Stimulated activated CD4-positive, alpha-beta T cell treated with anti-CD3 and anti-CD28 coated beads, Interleukin-4, amount 100 ng/mL, for 48 hours (primary cell): ENCODE measurements at regions not wholly inside any gene's neighbourhood (a gene's known extent, or its start where the extent isn't known, plus 50 kb on each side); places are given as distances from the start of the nearest gene placed in this dataset.

Experiments
- DNase-seq, 2 donors: peaks; one replicate each; pipeline ENCODE4 v3.0.0-alpha.2; 2020; ENCODE audit warnings: low read depth in 2 of 2

DNA sequence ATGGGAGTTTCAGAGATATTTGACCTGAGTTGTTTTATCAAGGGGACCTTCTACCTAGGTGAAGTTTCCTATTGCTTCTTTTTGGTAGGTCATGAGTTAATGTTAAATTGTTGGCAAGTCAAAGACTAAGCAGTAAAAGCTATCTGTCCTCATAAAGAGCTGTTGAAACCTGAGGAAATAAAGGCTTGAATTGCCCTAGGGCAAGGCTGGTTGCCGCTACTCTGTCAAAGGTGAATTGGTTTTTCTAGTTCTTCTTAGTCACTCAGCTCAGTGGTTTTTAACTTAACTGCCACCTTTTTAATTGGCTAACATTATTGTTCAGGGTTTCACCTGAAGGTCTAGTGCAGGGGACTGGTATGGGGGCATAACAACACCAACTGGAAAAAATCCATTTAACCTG lies 441.6 kb upstream of the FBXO33 start:
- DNase-seq: no peak

DNA sequence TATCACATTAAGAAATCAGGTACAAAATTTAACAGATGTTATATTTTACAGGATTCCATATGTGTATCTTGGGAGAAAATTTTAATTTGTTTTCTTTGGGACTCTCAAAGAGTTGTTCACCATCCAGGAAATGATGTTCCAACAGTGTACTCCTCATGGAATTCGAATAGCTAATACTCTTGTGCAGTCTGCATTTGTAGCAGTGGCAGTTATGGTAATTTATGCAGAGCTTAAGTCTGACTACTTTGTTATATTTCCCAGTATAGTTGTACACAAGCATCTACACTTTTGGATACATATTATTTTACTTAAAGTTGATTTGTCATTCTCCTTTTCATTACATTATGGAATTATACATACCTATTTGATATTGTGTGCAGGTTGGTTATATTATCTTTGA lies 436.7 kb upstream of the FBXO33 start:
- DNase-seq: no peak

DNA sequence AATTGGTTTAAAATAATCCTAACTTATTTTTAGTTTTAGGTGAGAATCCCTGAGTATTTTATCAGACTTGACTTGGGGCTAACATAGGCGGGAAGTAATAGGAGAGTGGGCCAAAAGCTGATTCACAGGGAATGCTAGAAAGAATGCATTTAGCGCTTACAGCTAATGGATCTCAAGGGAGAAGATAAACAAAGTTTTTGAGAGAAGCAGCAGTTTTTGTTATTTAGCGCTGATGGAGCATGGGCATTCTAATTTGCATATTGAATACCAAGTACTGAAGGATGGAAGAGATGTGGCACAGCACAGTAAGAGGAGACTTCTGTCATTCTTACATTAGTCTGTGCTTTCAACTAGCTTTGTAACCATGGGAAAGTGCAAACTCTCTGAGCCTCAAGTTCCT lies 436.0 kb upstream of the FBXO33 start:
- no peak for DNase-seq

DNA sequence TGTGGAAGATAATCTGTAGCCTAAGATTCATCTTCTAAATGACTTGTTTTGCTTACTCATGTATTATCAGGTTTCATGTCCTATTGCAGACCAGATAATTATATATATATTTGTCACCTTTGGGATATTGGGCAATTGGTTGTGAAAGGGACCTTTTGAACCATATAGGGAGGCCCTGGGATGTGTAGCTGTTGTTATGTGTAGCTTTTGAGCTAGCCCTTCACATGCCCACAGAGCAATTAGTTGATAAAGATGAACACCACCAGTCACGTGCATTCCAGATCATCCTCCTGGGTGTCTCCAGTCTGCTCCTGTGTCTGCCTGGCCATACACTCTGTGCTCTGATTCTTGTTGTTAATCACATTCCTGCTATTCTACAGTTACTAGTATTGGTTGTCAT lies 431.2 kb upstream of the FBXO33 start:
- DNase-seq: no peak

DNA sequence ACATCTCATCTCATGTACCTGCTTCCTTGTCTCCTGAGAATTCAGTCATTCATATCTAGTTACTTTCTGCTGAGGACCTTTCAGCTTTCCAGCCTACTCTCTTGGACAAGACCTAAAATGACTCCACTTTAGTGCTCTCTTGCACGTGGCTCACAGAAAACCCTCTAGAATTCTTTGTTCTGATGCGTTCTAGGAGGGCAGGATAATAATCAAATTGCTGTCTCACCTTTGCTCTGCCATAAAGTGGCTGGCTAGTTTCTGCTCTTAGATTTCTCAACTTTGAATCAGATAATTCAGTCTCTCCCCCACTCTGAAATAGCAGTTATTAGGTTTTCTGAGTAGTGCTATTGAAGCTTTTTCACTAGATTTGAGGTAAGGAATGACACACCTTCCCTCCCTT lies 429.5 kb upstream of the FBXO33 start:
- no peak for DNase-seq

DNA sequence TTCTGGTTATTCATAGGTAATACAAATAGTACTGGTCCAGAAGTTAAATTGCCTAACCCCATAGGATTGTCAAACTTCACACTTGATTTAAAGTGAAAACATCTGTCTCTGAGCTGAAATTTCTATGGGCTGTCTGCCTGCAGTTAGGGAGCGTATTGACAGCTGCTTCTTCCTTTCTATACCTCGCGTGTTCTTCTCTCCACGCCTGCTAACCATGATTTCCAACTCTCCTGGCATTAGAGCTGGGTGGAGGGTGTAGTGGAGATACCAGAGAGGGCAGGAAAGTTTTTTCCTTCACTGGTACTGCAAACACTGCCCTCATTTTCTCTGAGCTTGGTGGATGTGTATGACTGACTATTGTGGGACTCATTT lies 429.0 kb upstream of the FBXO33 start:
- no peak for DNase-seq

DNA sequence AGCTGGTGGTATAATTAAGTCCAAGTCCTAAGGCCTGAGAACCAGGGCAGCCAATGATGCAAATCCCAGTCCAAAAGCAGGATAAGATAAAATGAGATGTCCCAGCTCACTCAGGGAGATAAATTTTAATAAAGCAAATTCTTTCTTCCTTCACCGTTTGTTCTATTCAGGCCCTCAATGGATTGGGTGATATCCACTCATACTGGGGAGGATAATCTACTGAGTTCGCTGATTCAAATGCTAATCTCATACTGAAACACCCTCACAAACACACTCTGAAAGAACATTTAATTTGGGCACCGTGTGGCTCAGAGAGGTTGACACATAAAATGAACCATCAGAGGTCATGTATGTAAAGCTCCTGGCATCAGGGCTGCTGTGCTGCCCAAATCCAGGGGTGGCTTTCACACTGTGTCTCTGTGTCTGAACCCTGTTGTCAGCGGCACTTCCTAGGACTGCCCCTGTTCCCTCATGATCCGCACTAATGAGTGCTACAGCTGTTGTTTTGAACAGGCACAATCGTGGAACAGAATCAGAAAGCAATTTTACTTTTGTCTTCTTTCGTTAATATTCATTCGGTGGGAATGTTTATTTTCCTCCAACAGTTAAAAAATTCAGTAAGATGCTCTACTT lies 428.5 kb upstream of the FBXO33 start:
- no peak for DNase-seq

DNA sequence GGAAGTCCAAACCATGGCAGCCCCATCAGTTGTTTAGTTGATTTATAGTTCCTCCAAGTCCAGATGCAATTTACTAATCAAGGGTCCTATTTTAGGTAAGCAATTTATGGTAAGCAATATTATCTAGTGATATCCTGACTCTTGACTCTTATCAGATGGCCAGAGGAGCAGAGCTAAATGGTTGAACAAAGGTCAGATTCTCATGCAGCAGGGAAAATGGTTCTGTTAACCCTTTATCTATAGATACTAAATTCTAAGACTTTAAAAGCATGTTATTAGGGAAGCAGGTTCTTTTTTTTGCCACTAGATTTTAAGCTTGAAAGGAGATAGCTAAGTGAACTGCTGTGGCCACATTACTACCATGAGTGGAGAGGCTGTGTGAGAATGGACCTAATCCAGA lies 427.1 kb upstream of the FBXO33 start:
- DNase-seq: no peak

DNA sequence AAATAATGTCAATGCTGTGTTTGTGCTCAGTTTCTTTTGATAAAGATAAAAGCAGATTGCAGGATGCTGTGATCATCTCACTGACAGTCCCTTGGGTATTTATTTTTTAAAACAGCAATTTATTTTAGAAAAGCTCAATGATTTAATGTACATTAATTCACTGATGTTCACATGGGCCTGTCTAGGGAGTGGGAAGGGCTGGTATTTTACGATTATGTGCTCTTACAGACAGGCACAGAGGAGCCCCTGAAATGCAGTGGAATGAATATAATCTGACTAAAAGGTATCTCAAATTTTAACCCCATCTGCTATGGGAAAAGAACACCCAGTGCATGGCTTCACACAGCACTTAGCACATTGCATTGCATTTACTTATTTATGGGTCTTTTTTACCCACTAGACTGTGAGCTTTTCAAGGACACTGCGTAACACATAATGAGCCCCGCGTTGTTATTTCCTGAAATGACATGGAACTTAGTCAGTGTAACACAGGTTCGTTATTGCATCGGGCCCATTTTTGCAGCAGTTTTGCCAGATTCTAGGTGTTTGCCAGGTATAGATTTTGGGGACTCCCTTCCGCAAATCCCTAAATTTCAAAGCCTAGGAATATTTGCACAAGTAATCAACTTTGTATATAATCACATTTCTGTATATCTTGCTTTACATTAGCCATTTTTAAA lies 425.3 kb upstream of the FBXO33 start:
- DNase-seq: no peak

DNA sequence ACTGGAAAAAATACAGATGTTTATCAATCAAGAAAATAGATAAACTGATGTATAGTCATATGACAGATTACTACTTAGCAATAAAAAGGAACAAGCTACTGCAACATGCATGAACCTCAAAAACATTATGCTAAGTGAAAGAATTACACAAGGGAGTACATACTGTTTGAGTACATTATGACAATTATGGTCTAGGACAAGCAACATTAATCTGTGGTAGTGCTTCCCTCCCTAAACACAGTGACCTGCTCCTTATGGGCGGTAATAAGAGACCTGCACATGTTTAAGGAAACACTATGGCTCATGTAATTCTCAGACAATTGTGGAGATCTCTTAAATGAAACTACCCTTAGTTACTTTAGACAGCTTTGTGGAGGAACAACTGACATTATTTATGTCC lies 421.2 kb upstream of the FBXO33 start:
- no peak for DNase-seq

DNA sequence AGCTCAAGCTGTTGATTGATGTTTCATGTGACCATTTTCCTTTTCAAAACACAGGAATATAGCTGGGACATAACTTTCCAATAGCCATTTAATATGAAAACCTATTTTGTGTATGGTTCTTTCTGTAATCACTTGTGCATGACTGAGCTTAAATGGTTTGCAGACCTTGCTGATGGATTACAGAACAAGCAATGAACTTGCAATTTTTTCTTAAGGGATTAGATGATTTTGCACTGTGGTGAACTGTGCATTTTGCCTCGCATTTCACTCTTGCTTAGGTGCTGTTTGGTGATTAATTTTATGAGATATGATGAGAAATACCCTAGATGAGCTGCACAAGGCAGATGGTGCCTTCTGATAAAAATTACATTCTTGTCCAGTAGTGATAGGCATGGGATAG lies 419.0 kb upstream of the FBXO33 start:
- DNase-seq: no peak

DNA sequence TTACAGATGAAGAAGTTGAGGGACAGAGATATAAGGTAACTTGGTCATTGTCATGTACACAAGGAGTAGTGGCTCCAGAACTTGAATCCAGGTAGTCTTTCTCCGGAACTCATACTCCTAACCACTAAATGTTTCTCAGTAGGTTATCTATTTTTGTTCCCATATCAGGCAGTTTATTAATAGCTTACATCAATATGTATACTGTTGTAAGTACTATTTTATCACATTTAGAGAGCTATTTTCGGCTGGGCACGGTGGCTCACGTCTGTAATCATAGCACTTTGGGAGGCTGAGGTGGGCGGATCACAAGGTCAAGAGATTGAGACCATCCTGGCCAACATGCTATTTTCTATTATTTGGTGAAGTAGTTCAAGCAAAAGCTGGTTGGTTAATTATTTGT lies 415.6 kb upstream of the FBXO33 start:
- DNase-seq: no peak

DNA sequence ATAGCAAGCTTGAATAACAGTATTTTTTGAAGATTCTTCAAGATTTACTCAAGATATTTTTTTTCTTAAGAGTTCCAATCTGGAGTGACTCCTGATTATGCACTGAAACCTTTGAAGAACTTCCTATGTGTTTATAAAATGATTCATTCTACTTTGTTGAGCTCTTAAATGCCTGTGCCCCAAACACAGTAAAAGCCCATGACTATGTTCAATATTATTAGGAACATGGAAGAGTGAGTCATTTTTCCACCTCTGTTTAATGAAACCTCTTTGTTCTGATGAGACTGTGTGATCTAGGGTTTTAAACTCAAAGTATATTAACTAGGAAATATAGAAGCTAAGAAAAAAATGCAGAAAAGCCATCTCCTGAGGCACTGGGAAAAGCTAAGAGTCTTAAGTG lies 415.0 kb upstream of the FBXO33 start:
- DNase-seq: no peak

DNA sequence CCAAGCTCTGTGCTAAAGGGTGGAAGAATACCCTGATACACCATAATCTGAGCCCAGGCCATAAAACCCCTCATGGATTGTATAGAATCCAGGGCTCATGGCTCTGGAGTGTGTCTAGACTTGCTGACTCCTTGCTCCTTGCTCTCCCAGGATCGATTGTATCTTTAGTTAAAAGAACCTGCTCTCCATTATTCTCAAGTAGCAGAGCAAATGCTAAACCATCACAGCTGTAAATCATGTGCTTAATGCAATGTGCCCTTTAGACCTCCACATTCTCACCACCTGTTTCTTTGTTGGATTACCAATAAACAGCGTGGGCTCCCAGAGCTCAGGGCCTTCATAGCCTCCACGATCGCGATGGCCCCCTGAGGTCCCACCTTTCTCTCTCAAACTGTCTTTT lies 411.6 kb upstream of the FBXO33 start:
- no peak for DNase-seq

DNA sequence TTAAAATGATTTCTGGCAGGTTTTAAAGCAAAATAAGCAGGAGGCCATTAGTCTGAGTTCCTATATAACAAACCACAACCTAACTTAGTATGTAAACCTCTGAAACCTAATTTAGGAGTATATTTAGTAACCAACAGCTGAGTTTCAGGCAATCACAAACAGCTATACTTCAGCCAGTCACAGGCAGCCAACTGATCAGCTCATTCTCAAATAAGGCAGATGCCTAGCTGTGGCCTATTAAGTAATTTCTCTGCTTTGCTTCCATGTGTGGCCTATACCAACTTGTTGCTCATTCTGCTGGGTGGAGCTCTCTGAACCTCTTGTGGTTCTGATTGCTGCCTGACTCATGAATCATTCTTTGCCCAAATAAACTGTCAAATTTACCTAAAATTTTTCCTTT lies 408.9 kb upstream of the FBXO33 start:
- no peak for DNase-seq

DNA sequence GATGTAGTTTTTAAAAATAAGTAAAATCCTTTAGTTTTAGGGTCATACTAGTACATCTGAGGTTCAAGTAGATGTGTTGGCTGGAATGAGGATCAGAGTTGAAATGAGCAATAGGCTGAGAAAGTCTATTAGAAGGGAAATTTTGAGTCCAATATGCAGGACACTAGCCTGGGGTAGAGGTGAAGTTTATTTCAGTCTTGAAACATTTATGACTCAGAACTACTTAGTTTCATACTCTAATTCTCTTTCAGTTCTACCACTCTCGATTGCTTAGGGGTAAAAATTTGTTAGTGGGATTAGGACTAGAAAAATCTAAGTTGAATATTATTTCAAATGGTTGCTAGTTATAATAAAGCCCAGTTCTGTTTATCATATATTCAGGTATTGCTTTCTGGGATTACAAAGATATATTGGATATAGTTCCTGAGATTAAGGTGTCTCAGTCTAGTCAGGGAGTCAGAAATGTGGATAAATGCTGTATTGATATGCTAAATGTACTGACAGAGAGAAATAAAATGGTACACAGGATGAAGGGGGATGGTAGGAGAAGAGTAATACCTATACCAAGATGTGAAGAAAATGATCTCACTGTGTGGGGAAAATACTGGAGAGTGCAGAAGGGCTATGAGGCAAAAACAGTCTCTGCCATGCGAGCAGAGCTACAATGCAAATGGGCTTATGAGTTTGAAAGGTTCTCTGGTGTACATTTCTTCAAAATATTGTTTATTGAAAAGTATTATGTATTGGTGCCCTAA lies 395.8 kb upstream of the FBXO33 start:
- DNase-seq: no peak

DNA sequence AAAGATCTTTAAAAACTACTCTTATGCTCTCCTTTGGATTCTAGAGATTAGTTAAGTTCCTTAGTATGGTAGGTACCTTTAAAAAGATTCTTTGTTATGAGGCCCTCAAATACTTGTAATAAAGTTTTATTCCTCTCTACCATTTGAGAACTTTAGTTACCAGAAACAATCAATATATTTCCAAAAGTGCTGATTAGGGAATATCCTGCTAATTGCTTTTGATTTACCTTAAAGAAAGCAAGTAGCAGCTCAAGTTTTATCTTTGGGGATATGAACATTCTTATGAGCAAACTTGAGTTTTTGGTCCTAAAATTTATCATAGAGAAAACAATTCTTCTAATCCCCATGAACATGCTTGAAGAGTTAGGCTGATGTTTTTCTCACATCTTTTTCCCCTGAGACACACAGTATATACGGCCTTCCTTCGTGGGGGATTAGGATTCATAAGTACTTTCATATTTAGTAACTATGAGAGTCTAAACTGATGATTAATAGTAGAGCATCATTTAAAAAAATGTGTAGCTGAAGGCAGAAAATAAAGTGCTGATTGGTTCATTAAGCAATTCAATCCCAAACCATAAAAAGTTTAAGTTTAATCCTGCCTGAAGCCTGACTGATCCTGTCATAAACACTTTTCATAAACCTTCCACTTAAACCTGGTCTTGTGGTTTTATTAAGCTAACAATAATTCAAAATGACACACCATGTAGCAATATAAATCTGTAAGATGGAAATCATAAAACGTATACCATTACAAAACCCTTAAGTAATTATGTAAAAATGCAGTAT lies 380.5 kb upstream of the FBXO33 start:
- no peak for DNase-seq

DNA sequence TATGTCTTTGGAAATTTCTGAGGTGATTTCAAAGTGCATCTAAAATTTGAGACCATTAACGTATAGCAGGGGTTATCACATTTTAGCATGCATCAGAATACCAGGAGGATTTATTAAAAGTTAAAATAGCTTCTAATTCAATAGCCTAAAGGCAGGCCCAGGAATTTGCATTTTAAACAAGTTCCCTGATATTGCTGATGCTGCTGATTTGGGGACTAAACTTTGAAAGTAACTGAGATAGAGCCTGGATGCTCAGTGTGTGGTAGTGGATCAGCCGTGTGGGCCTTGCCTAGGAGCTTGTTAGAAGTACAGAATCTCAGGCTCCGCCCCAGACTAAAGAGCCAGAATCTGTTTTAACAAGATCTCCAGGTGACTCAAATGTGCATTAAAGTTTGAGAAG lies 375.0 kb upstream of the FBXO33 start:
- no peak for DNase-seq

DNA sequence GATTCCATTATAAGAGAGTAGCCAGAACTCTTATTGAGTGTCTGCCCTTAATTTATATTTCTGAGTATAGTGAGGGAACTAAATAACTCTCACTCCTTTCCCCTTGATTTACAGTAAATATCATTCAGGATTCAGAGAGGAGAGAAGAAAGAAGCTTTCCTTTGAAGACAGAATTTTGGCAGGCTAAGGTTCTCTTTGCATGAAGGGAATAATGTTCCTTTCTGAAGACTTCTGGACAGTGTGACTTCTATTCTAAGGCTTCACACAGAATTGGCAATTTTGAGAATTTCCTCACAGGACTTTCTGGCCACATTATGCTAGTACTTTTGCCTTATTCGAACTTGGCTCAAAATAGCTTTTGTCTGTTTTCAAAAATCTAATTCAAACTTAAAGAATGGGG lies 352.2 kb upstream of the FBXO33 start:
- no peak for DNase-seq

DNA sequence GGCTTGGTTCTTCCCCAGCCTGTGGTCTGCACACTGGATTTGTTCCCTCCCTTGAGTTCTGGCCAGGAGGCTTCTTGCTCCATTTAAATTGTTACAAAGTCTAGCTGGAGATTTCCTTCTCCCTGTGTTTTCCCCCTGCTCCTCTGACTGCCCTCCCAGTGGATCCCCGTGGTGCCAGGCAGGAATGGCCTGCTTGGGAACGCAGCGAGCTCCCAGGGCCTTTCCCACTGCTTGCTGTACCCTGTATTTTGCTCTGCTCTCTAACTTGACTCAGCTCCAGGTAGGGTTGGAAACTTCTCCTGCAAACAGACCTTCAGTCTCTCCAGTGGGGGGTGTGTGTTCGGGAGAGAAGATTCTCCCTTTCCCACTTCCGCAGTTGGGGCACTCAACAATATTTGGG lies 349.2 kb upstream of the FBXO33 start:
- DNase-seq: no peak

DNA sequence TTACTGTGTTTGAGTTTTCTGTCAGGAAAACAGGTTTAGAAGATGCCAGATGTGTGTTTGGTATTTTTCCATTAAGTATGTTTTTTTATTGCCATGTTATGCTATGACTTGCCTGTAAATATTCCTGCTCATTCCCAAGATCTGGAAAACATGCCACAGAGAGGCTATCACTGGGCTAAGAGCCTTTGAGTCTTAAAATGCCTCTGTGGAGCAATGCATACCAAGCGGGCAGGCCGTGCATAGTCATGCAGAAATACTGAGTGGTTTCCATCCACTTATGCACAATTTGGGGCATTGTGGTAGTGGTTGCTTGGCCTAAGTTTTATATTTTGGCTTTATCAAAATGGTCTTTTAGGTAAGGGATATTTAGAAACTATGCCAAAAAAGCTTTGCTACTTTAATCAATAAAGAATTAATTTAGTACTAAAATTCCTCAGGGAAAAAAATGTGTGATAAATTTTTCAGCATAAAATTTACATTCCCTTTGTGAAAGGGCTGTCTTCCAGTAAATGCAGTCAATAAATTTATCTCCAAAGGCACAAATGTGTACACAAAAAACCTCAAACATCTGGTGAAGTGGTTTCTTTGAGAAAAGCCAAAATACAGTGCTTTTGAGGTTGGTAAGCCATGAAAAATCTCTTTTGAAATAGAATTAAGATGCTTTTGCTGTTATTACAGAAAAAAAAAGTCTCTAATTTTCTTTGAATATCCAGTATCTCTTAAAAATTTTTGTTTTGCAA lies 341.3 kb upstream of the FBXO33 start:
- DNase-seq: no peak

DNA sequence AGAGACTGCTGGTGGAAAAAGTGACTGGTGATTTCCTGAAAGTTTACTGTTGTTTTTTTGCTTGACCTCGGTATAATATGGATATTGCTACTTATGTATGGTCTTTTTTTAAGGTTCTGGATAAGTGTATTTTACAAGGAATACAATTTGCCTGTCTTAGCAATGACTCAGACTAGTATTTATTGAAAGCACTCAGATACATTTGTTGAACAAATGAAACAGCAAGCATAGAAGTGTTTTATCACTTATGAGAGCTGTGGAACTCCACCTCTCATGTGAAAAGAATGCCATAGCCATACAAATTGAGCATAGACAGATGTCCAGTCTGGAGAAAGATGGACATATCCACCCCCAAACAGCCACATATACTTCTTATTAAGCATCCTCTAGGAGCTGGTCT lies 340.4 kb upstream of the FBXO33 start:
- no peak for DNase-seq
